Vagina (tissue), 2 donors: ENCODE measurements at regions not wholly inside any gene's neighbourhood (a gene's known extent, or its start where the extent isn't known, plus 50 kb on each side); places are given as distances from the start of the nearest gene placed in this dataset.
"Not testable (repeated sequence)": the region's sequence is repeated elsewhere in the genome, so short reads cannot be mapped to it uniquely, and the experiment has no call there.

Source experiments
- CTCF ChIP-seq, 3 experiments: fragments of 450-650 bp in 2 of 3; fragments of 200-600 bp in 1 of 3; sonication (generic) in 1 of 3; IDR thresholded peaks; one replicate each; pipeline ENCODE4 v1.5.1; 2017 to 2019; ENCODE audit warnings: antibody characterized with exemption in 3 of 3, mild to moderate bottlenecking in 2 of 3, moderate library complexity in 2 of 3
- POLR2A ChIP-seq, 2 donors: fragments of 450-650 bp; IDR thresholded peaks; one replicate each; pipeline ENCODE4 v1.6.1; 2017; ENCODE audit warnings: antibody characterized with exemption in 2 of 2, mild to moderate bottlenecking in 2 of 2, moderate library complexity in 2 of 2
- POLR2AphosphoS5 ChIP-seq, 2 donors: sonication (generic); formaldehyde crosslinking; IDR thresholded peaks; one replicate each; pipeline ENCODE4 v1.9.0; 2017; ENCODE audit warnings: antibody characterized with exemption in 2 of 2, mild to moderate bottlenecking in 2 of 2, low read depth in 1 of 2; ENCODE audit not compliant: insufficient read depth in 1 of 2

- TF ChIP-seq POLR2AphosphoS5 (IDR thresholded peaks at IDR 0.05; ENCODE audit: insufficient read depth in 1 of 2, low read depth in 1 of 2); POLR2A (IDR thresholded peaks at IDR 0.05); CTCF (IDR thresholded peaks at IDR 0.05): not testable (repeated sequence)
These were observed 638.6 kb downstream of the TP53TG3F start for GRCh38 chr16:34098033-34098432.
